GM12875 (cell line): ENCODE measurements at regions not wholly inside any gene's neighbourhood (a gene's known extent, or its start where the extent isn't known, plus 50 kb on each side); places are given as distances from the start of the nearest gene placed in this dataset.

Experiments used
- H3K4me3 ChIP-seq: one replicate; pipeline ENCODE4 v1.5.1; 2011; ENCODE audit warnings: low read depth, low read length, control low read depth
- CTCF ChIP-seq: IDR thresholded peaks from 2 replicates; pipeline ENCODE4 v1.5.1; 2011; ENCODE audit warnings: low read depth, mild to moderate bottlenecking, control low read depth, inconsistent platforms, low read length, moderate library complexity, borderline replicate concordance; ENCODE audit not compliant: insufficient read depth

GRCh38 chr21:35479529-35479928 is 430.4 kb upstream of the RUNX1 start:
- H3K4me3 ChIP-seq, result no peak overlapping the region
- no peak for TF ChIP-seq CTCF

GRCh38 chr21:35479065-35479448 is 430.0 kb upstream of the RUNX1 start:
- TF ChIP-seq CTCF, result no peak
- H3K4me3 ChIP-seq, result no peak overlapping the region

- TF ChIP-seq CTCF, result no peak
- no peak overlapping the region for H3K4me3 ChIP-seq
Observed at GRCh38 chr21:35478161-35479064, 429.3 kb upstream of the RUNX1 start.

DNA sequence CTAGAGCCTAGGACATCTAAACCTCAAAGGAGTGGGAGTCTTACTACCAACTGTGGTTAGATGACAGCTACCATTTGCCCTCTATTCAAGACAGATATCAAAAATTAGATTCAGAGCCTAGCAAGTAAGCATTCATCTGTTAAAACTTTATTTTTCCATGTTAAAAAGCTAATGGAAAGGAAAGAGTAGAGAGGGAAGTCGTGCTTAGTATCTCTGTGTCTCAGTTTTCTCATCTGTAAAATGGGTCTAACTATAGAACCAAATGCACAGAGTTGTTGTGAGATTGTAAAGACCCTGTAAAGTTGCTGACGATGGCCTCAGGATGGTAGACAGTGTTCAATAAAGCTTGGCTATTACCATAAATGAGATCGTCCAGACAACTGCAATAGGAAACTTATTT is 428.5 kb upstream of the RUNX1 start:
- no peak overlapping the region for H3K4me3 ChIP-seq
- TF ChIP-seq CTCF, result no peak

DNA sequence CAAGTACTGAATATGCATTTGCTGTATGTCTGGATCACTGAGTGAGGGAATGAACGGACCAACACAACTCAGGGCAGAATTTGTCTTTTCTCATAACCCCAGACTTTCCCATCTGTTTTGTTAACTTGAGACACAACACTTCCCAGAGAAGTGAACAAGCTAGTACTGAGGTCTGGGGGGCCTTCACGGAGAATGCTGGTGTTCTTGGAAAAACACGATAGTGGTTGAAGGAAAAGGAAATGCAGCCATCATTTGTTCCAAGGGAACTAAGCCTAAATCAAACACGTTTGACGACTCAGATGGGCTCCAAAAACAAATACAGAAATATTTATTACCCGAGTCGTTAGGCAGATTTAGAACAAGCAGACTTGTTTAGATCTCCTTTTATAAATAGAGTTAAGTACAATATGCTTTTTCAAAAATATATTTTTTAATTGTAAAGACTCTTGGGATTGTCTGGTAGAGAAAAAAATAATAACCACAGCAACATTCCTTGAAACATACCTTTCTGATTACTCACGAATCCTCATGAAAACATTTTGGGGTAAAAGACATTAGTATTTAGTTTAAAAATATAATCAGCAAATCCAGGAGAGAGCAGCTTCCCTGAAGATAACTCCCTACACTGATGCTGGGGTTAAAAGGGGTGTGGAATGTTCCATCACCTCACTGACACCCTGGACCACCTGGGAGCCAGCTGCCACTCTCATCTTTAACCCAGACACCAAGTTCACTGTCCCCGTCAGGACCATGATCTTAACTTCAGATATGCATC is 427.7 kb upstream of the RUNX1 start:
- H3K4me3 ChIP-seq, result no peak overlapping the region
- no peak for TF ChIP-seq CTCF

DNA sequence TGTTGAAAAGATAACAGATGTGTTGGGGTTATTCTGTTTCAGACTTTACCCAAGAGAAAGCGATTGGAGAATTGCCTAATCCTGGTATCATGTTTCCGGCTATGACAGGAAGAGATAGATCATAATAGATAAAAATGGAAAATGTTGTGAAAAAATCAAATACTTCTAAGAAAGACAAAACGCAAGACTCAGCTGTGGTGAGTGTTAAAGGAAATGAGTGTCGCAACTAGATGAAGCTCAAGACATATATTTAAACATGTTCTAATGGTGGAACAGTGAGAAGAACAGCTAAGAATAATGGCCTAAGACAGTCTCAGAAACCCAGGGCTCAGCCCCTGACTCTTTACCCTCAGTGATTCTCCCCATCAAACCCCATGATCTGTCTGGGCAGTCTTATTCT is 426.7 kb upstream of the RUNX1 start:
- H3K4me3 ChIP-seq, result no peak overlapping the region
- no peak for TF ChIP-seq CTCF

DNA sequence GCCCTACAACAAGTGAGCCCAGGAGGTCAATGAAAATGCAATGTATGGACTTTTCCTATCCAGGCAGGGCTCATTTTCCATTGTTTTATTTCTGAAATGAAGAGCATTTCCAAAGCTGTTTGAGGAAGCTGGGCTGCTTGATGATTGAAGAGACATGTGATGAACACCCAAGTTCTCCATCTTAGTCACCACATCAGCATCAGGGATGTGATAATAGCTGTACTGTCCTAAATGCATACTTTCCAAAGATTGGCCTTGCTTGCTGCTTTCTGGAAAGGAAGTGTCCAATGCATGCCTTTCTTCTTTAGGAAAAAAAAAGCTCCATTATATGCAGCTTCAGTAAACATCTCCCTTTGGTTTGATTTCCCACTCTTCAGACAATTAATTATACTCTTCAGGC is 425.9 kb upstream of the RUNX1 start:
- H3K4me3 ChIP-seq, result no peak overlapping the region
- no peak for TF ChIP-seq CTCF
